Fibroblast of lung (primary cell): ENCODE measurements at regions not wholly inside any gene's neighbourhood (a gene's known extent, or its start where the extent isn't known, plus 50 kb on each side); places are given as distances from the start of the nearest gene placed in this dataset.

ENCODE experiments used
- EZH2 ChIP-seq: IDR thresholded peaks from 2 replicates; pipeline ENCODE4 v1.5.1; 2012; ENCODE audit warnings: low read length, control low read depth, mild to moderate bottlenecking; ENCODE audit errors: missing control alignments
- TF ChIP-seq, protein P1 (sequence below), 2 donors: IDR thresholded peaks in 1 of 2; conservative IDR thresholded peaks in 1 of 2; 1 replicate in 1 of 2; 2 replicates in 1 of 2; pipeline ENCODE4 v1.5.1; 2011 to 2012; ENCODE audit warnings: low read length in 2 of 2, control low read depth in 1 of 2, inconsistent platforms in 1 of 2, low read depth in 1 of 2, mild to moderate bottlenecking in 1 of 2

DNA sequence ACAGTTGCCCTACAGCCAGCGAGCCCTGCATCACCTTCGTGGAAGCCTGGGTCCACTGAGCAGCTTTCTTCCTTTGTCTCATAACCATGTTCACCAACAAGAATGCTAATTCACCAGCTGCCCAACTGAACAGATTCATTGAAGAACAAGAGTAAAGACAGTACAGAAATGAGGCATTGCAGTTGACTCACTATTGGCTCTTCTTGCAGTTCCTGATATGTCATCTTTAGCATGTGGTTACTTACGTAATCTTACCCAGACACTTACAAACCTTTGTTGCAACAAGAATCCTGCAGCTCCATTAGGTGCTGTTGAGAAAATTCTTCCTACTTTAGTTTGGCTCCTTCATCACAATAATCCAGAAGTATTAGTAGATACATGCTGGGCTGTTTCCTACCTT lies 174.0 kb upstream of the TPK1 start:
- TF ChIP-seq, protein P1, sequence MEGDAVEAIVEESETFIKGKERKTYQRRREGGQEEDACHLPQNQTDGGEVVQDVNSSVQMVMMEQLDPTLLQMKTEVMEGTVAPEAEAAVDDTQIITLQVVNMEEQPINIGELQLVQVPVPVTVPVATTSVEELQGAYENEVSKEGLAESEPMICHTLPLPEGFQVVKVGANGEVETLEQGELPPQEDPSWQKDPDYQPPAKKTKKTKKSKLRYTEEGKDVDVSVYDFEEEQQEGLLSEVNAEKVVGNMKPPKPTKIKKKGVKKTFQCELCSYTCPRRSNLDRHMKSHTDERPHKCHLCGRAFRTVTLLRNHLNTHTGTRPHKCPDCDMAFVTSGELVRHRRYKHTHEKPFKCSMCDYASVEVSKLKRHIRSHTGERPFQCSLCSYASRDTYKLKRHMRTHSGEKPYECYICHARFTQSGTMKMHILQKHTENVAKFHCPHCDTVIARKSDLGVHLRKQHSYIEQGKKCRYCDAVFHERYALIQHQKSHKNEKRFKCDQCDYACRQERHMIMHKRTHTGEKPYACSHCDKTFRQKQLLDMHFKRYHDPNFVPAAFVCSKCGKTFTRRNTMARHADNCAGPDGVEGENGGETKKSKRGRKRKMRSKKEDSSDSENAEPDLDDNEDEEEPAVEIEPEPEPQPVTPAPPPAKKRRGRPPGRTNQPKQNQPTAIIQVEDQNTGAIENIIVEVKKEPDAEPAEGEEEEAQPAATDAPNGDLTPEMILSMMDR (conservative IDR thresholded peaks at IDR 0.05 in 1 of 2, IDR thresholded peaks at IDR 0.05 in 1 of 2; ENCODE audit: low read depth in 1 of 2, low read length in 2 of 2): no peak
- TF ChIP-seq EZH2: no peak
